GM23248 (cell line): ENCODE measurements at regions not wholly inside any gene's neighbourhood (a gene's known extent, or its start where the extent isn't known, plus 50 kb on each side); places are given as distances from the start of the nearest gene placed in this dataset.

Experiments
- EZH2 ChIP-seq: fragments of 200-600 bp; sonication (generic); IDR thresholded peaks from 2 replicates; pipeline ENCODE4 v1.6.1; 2018; ENCODE audit warnings: antibody characterized with exemption, mild to moderate bottlenecking; ENCODE audit not compliant: insufficient read depth, poor library complexity, severe bottlenecking
- EZH2phosphoT487 ChIP-seq: fragments of 200-600 bp; sonication (generic); IDR thresholded peaks from 2 replicates; pipeline ENCODE4 v1.6.1; 2018; ENCODE audit warnings: antibody characterized with exemption, moderate library complexity, mild to moderate bottlenecking, low read depth; ENCODE audit not compliant: insufficient read depth

DNA sequence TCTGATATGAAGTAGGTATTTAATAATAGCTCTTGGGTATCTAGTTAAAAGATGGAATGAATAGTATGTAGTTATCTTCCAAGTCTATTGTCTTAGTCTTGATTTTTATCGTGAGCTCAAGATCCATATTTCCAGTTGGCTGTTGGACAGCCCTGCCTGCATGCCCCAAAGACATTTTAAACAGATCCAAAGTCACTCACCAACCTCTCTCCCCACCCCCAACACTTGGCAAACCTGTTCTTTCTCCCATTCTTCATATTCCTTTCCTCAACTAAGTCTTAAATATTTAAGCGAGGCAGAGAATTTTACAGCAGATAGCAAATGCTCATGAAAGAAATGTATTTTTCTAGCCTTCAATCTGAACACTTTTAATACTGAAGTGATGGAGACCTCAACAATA is 80.7 kb upstream of the PALS2 start:
- TF ChIP-seq EZH2 (no peak), EZH2phosphoT487 (no peak)
